Karpas-422 (cell line): ENCODE measurements at regions not wholly inside any gene's neighbourhood (a gene's known extent, or its start where the extent isn't known, plus 50 kb on each side); places are given as distances from the start of the nearest gene placed in this dataset.
"Not testable (repeated sequence)": the region's sequence is repeated elsewhere in the genome, so short reads cannot be mapped to it uniquely, and the experiment has no call there.

Source experiments
- DNase-seq: peaks from one replicate; pipeline ENCODE4 v3.0.0-alpha.2; 2015
- H2AFZ ChIP-seq: fragments of 200-600 bp; sonication (generic); 2 replicates; pipeline ENCODE4 v1.6.1; 2014; ENCODE audit warnings: antibody characterized with exemption, low read length, mixed read lengths
- H3K27ac ChIP-seq: fragments of 200-600 bp; sonication (generic); 2 replicates; pipeline ENCODE4 v1.5.1; 2014; ENCODE audit warnings: mild to moderate bottlenecking, low read length, moderate library complexity
- H3K27me3 ChIP-seq: fragments of 200-600 bp; sonication (generic); 2 replicates; pipeline ENCODE4 v1.6.1; 2014; ENCODE audit warnings: low read length, mixed read lengths
- H3K36me3 ChIP-seq: fragments of 200-600 bp; sonication (generic); 2 replicates; pipeline ENCODE4 v1.6.1; 2014; ENCODE audit warnings: low read length, mixed read lengths; ENCODE audit not compliant: insufficient read depth
- H3K4me1 ChIP-seq: fragments of 200-600 bp; sonication (generic); 2 replicates; pipeline ENCODE4 v1.6.1; 2014; ENCODE audit warnings: mild to moderate bottlenecking, low read length, mixed read lengths
- H3K4me2 ChIP-seq: fragments of 200-600 bp; sonication (generic); 2 replicates; pipeline ENCODE4 v1.6.1; 2014; ENCODE audit warnings: low read length, low read depth, mild to moderate bottlenecking; ENCODE audit not compliant: poor library complexity, severe bottlenecking
- H3K4me3 ChIP-seq: fragments of 200-600 bp; sonication (generic); 2 replicates; pipeline ENCODE4 v1.5.1; 2014; ENCODE audit warnings: mild to moderate bottlenecking, antibody characterized with exemption, low read length, mixed read lengths
- H3K79me2 ChIP-seq: fragments of 200-600 bp; sonication (generic); 2 replicates; pipeline ENCODE4 v1.6.1; 2014; ENCODE audit warnings: mild to moderate bottlenecking, low read length, mixed read lengths
- H3K9ac ChIP-seq: fragments of 200-600 bp; sonication (generic); 2 replicates; pipeline ENCODE4 v1.6.0; 2014; ENCODE audit warnings: low read length
- H3K9me2 ChIP-seq: fragments of 200-600 bp; sonication (generic), shearing (Covaris generic); replicated peaks from 2 replicates; pipeline ENCODE4 v1.6.0; 2014; ENCODE audit warnings: mild to moderate bottlenecking, low read length, moderate library complexity; ENCODE audit not compliant: insufficient read depth
- H3K9me3 ChIP-seq: fragments of 300-700, 200-600 bp; sonication (generic); 2 replicates; pipeline ENCODE4 v1.6.1; 2014; ENCODE audit warnings: low read length, mixed read lengths
- H4K20me1 ChIP-seq: fragments of 200-600 bp; sonication (generic); 2 replicates; pipeline ENCODE4 v1.6.1; 2014; ENCODE audit warnings: mild to moderate bottlenecking, antibody characterized with exemption, low read length, low read depth; ENCODE audit not compliant: insufficient read depth

GRCh38 chr12:63508543-63508942, 159.8 kb downstream of the DPY19L2 start:
- no peaks in the 10 kb centered on the region for H3K27me3 ChIP-seq
- no peak overlapping the region for H3K9ac ChIP-seq
- no peak overlapping the region for H3K4me3 ChIP-seq
- H3K9me2 ChIP-seq, result no peaks in the 10 kb centered on the region
- H3K27ac ChIP-seq, result no peak overlapping the region
- H3K79me2 ChIP-seq, result no peaks in the 10 kb centered on the region
- H3K4me1 ChIP-seq, result no peaks in the 10 kb centered on the region
- H3K9me3 ChIP-seq, result no peaks in the 10 kb centered on the region
- no peaks in the 10 kb centered on the region for H3K36me3 ChIP-seq
- H4K20me1 ChIP-seq, result no peaks in the 10 kb centered on the region
- H2AFZ ChIP-seq, result no peak overlapping the region
- no peak overlapping the region for H3K4me2 ChIP-seq
- no peak for DNase-seq

- no peaks in the 10 kb centered on the region for H3K4me1 ChIP-seq
- H3K4me3 ChIP-seq, result no peak overlapping the region
- no peaks in the 10 kb centered on the region for H3K79me2 ChIP-seq
- H3K9me2 ChIP-seq, result no peaks in the 10 kb centered on the region
- no peak for DNase-seq
- H2AFZ ChIP-seq, result no peak overlapping the region
- no peaks in the 10 kb centered on the region for H4K20me1 ChIP-seq
- no peak overlapping the region for H3K27ac ChIP-seq
- H3K9me3 ChIP-seq, result 0 out of 2 replicates have a peak, but pooled peaks cover 2% of the 10 kb centered on the region
- H3K4me2 ChIP-seq, result no peak overlapping the region
- H3K27me3 ChIP-seq, result no peaks in the 10 kb centered on the region
- H3K36me3 ChIP-seq, result no peaks in the 10 kb centered on the region
- H3K9ac ChIP-seq, result no peak overlapping the region
Observed at GRCh38 chr12:63499567-63499966, 168.7 kb downstream of the DPY19L2 start.

- no peaks in the 10 kb centered on the region for H4K20me1 ChIP-seq
- no peaks in the 10 kb centered on the region for H3K27me3 ChIP-seq
- H3K9me3 ChIP-seq, result 0 out of 2 replicates have a peak, but pooled peaks cover 2% of the 10 kb centered on the region
- H2AFZ ChIP-seq, result no peak overlapping the region
- H3K9me2 ChIP-seq, result no peaks in the 10 kb centered on the region
- H3K4me1 ChIP-seq, result no peaks in the 10 kb centered on the region
- no peak for DNase-seq
- no peak overlapping the region for H3K27ac ChIP-seq
- H3K4me3 ChIP-seq, result no peak overlapping the region
- no peak overlapping the region for H3K4me2 ChIP-seq
- H3K79me2 ChIP-seq, result no peaks in the 10 kb centered on the region
- H3K36me3 ChIP-seq, result no peaks in the 10 kb centered on the region
- no peak overlapping the region for H3K9ac ChIP-seq
Observed at GRCh38 chr12:63498239-63498638, 170.1 kb downstream of the DPY19L2 start.

- no peak overlapping the region for H2AFZ ChIP-seq
- H3K36me3 ChIP-seq, result no peaks in the 10 kb centered on the region
- no peak for DNase-seq
- 0 out of 2 replicates have a peak, but pooled peaks cover 2% of the 10 kb centered on the region for H3K9me3 ChIP-seq
- H4K20me1 ChIP-seq, result no peaks in the 10 kb centered on the region
- no peaks in the 10 kb centered on the region for H3K4me1 ChIP-seq
- no peak overlapping the region for H3K9ac ChIP-seq
- no peaks in the 10 kb centered on the region for H3K27me3 ChIP-seq
- H3K4me2 ChIP-seq, result no peak overlapping the region
- H3K4me3 ChIP-seq, result no peak overlapping the region
- no peaks in the 10 kb centered on the region for H3K9me2 ChIP-seq
- no peak overlapping the region for H3K27ac ChIP-seq
- H3K79me2 ChIP-seq, result no peaks in the 10 kb centered on the region
Observed at GRCh38 chr12:63496654-63497053, 171.6 kb downstream of the DPY19L2 start.

GRCh38 chr12:63495974-63496373, 172.3 kb downstream of the DPY19L2 start:
- no peak overlapping the region for H3K4me2 ChIP-seq
- DNase-seq, result no peak

GRCh38 chr12:63493357-63493756, 174.9 kb downstream of the DPY19L2 start:
- not testable (repeated sequence) for H3K9me2 ChIP-seq, H4K20me1 ChIP-seq, H3K36me3 ChIP-seq, H3K4me1 ChIP-seq, H3K9me3 ChIP-seq, DNase-seq, H3K27ac ChIP-seq, H3K27me3 ChIP-seq, H3K79me2 ChIP-seq, H3K4me3 ChIP-seq, H3K9ac ChIP-seq, H3K4me2 ChIP-seq, H2AFZ ChIP-seq

More at GRCh38 chr12:63495974-63496373, 172.3 kb downstream of the DPY19L2 start:
- no peak overlapping the region for H3K27ac ChIP-seq
- H3K9me2 ChIP-seq, result no peaks in the 10 kb centered on the region
- no peaks in the 10 kb centered on the region for H3K79me2 ChIP-seq
- H2AFZ ChIP-seq, result no peak overlapping the region
- no peaks in the 10 kb centered on the region for H4K20me1 ChIP-seq
- no peak overlapping the region for H3K4me3 ChIP-seq
- no peaks in the 10 kb centered on the region for H3K36me3 ChIP-seq
- H3K27me3 ChIP-seq, result no peaks in the 10 kb centered on the region
- H3K9me3 ChIP-seq, result 0 out of 2 replicates have a peak, but pooled peaks cover 2% of the 10 kb centered on the region
- H3K4me1 ChIP-seq, result no peaks in the 10 kb centered on the region
- H3K9ac ChIP-seq, result no peak overlapping the region

- H3K9me2 ChIP-seq, result no peaks in the 10 kb centered on the region
- no peak overlapping the region for H2AFZ ChIP-seq
Observed at GRCh38 chr12:63480186-63480585, 188.1 kb downstream of the DPY19L2 start.

GRCh38 chr12:63470161-63470560, 198.1 kb downstream of the DPY19L2 start:
- no peak for DNase-seq
- Histone ChIP-seq H3K27me3 (no peaks in the 10 kb centered on the region), H3K4me1 (no peaks in the 10 kb centered on the region), H4K20me1 (no peaks in the 10 kb centered on the region), H3K4me3 (no peak overlapping the region), H3K9ac (no peak overlapping the region), H3K9me3 (no peaks in the 10 kb centered on the region), H3K9me2 (no peaks in the 10 kb centered on the region), H3K27ac (no peak overlapping the region), H2AFZ (no peak overlapping the region), H3K4me2 (no peak overlapping the region), H3K36me3 (no peaks in the 10 kb centered on the region), H3K79me2 (no peaks in the 10 kb centered on the region)

More at GRCh38 chr12:63480186-63480585, 188.1 kb downstream of the DPY19L2 start:
- H3K9ac ChIP-seq, result no peak overlapping the region
- no peaks in the 10 kb centered on the region for H3K27me3 ChIP-seq
- H3K36me3 ChIP-seq, result no peaks in the 10 kb centered on the region
- H3K4me2 ChIP-seq, result no peak overlapping the region
- no peaks in the 10 kb centered on the region for H3K79me2 ChIP-seq
- H3K4me3 ChIP-seq, result no peak overlapping the region
- H4K20me1 ChIP-seq, result no peaks in the 10 kb centered on the region
- H3K27ac ChIP-seq, result no peak overlapping the region
- H3K4me1 ChIP-seq, result no peaks in the 10 kb centered on the region
- DNase-seq, result no peak
- H3K9me3 ChIP-seq, result no peaks in the 10 kb centered on the region

GRCh38 chr12:63467951-63468350, 200.3 kb downstream of the DPY19L2 start:
- H3K9me2 ChIP-seq, result no peaks in the 10 kb centered on the region
- no peaks in the 10 kb centered on the region for H4K20me1 ChIP-seq
- no peak overlapping the region for H3K4me3 ChIP-seq
- no peaks in the 10 kb centered on the region for H3K4me1 ChIP-seq
- H2AFZ ChIP-seq, result no peak overlapping the region
- DNase-seq, result no peak
- H3K4me2 ChIP-seq, result no peak overlapping the region
- H3K36me3 ChIP-seq, result no peaks in the 10 kb centered on the region
- H3K27me3 ChIP-seq, result no peaks in the 10 kb centered on the region
- H3K27ac ChIP-seq, result no peak overlapping the region
- no peaks in the 10 kb centered on the region for H3K79me2 ChIP-seq
- no peaks in the 10 kb centered on the region for H3K9me3 ChIP-seq
- H3K9ac ChIP-seq, result no peak overlapping the region
